ENCODE measurements at regions not wholly inside any gene's neighbourhood (a gene's known extent, or its start where the extent isn't known, plus 50 kb on each side); places are given as distances from the start of the nearest gene placed in this dataset.

GRCh38 chr6:3625980-3626563 lies 125.4 kb downstream of the PXDC1 start:
- H3K4me3 ChIP-seq = no peak overlapping the region
- no peaks in the 10 kb centered on the region for H3K36me3 ChIP-seq
- H3K27me3 ChIP-seq = no peaks in the 10 kb centered on the region
- no peak for DNase-seq
- H3K9me3 ChIP-seq = no peaks in the 10 kb centered on the region

- Histone ChIP-seq H3K27me3 (no peaks in the 10 kb centered on the region), H3K9me3 (no peaks in the 10 kb centered on the region), H3K4me3 (no peak overlapping the region), H3K36me3 (no peaks in the 10 kb centered on the region)
- no peak for DNase-seq
These were observed 126.1 kb downstream of the PXDC1 start for GRCh38 chr6:3625149-3625979.

- no peaks in the 10 kb centered on the region for H3K27me3 ChIP-seq
- no peaks in the 10 kb centered on the region for H3K9me3 ChIP-seq
- H3K4me3 ChIP-seq = no peak overlapping the region
- no peak for DNase-seq
- H3K36me3 ChIP-seq = no peaks in the 10 kb centered on the region
These were observed 127.0 kb downstream of the PXDC1 start for GRCh38 chr6:3624250-3625136.

GRCh38 chr6:3623451-3624249 lies 127.9 kb downstream of the PXDC1 start:
- Histone ChIP-seq H3K4me3 (no peak overlapping the region), H3K27me3 (no peaks in the 10 kb centered on the region), H3K9me3 (no peaks in the 10 kb centered on the region), H3K36me3 (no peaks in the 10 kb centered on the region)
- DNase-seq = no peak

GRCh38 chr6:3621411-3621810 lies 130.1 kb downstream of the PXDC1 start:
- no peak for DNase-seq
- H3K9me3 ChIP-seq = no peaks in the 10 kb centered on the region
- H3K36me3 ChIP-seq = no peaks in the 10 kb centered on the region
- no peak overlapping the region for H3K4me3 ChIP-seq
- no peaks in the 10 kb centered on the region for H3K27me3 ChIP-seq

DNA sequence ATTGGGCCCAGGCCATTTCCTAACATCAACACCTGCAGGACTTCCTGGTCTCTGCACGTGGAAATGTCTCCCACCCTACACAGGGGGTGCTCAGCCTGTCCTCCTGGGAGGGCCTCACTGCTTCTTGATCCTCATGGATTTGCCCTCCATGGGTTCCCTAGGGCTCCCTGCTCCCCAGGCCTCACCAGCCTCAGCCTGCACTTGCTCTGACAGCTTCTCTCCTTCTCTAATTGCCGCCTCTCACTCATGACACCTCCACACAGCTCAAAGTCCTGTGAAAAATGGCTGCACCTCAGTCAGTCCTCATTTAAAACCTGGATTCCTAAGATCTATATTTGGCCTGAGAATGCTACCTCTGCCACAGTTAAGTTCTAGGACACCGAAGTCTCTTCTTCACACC lies 130.6 kb downstream of the PXDC1 start:
- no peaks in the 10 kb centered on the region for H3K27me3 ChIP-seq
- H3K36me3 ChIP-seq = no peaks in the 10 kb centered on the region
- H3K4me3 ChIP-seq = no peak overlapping the region
- H3K9me3 ChIP-seq = no peaks in the 10 kb centered on the region
- DNase-seq = no peak

- Histone ChIP-seq H3K27me3 (no peaks in the 10 kb centered on the region), H3K9me3 (no peaks in the 10 kb centered on the region), H3K36me3 (no peaks in the 10 kb centered on the region), H3K4me3 (no peak overlapping the region)
- no peak for DNase-seq
These were observed 131.1 kb downstream of the PXDC1 start for GRCh38 chr6:3620389-3620788.

- no peaks in the 10 kb centered on the region for H3K9me3 ChIP-seq
- no peak overlapping the region for H3K4me3 ChIP-seq
- no peaks in the 10 kb centered on the region for H3K36me3 ChIP-seq
- no peak for DNase-seq
- H3K27me3 ChIP-seq = no peaks in the 10 kb centered on the region
These were observed 131.7 kb downstream of the PXDC1 start for GRCh38 chr6:3619800-3620199.

DNA sequence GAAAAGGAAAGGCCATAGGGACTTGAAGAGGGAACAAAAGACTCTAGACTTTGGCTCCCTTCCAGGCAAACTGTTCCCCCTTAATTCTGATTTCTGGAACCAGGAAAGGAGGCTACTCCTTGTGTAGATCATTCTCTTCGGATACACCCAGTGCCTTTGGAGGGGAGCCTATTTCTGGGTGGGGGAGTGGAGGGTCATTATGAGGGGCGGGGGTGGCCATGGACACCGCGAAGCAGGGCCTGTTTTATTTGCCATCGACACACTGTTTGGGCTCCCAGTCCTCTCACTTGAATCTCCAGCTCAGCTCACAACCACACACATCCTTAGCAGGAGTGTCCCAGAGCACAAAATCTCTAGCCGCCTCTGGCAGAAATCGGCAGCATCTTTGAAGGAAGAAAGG lies 132.3 kb downstream of the PXDC1 start:
- H3K27me3 ChIP-seq = no peaks in the 10 kb centered on the region
- no peak overlapping the region for H3K4me3 ChIP-seq
- DNase-seq = no peak
- no peaks in the 10 kb centered on the region for H3K9me3 ChIP-seq
- no peaks in the 10 kb centered on the region for H3K36me3 ChIP-seq

DNA sequence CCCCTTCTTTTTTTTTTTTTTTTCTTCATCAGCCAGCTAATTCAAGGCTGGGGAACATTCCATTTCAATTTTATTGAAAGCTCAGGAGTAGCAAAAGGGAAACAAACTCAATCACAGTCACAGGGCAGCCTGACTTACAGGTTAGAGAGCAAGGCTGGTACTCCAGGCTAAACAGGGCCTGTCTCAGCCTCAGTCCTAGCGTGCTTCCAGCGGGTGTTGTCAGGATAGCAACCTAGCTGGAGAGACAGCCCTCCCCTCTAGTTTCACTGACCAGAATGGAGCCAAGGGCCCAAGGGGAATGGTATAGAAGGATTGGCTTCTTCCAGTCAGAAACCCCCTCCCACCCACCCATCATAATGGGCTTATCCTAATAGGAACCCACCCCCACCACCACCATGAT lies 132.9 kb downstream of the PXDC1 start:
- H3K36me3 ChIP-seq = no peaks in the 10 kb centered on the region
- no peaks in the 10 kb centered on the region for H3K9me3 ChIP-seq
- H3K27me3 ChIP-seq = no peaks in the 10 kb centered on the region
- DNase-seq = no peak
- H3K4me3 ChIP-seq = no peak overlapping the region

DNA sequence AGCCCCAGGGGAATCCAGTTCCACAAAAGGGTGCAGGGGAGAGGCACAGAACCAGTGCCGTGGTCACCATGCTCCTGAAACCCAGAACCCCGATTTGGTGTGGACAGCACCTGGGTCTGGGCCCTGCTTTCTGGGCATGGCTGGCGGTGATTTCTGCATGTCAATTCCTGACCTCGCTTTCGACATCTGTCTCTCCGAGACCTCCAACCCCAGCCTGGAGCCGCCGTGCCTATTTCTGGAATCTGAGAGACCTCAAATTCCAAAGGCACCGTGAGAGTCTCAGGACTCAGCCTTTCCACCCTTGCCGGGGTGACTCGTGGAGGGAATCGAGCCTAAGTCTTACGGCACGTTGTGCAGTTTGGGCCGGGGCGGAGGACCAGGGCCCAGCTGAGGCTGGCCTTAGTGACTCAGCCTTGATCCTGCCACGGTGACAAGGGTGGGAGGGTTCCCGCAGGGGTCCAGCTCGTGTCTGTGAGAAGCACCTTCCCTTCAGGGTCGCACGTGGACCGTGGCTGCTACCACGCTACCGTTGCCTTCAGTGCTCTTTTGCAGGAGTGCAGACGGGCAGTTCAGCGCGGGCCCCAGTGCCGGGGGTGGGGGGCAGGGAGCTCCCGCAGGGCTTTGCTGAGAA lies 133.7 kb downstream of the PXDC1 start:
- Histone ChIP-seq H3K27me3 (no peaks in the 10 kb centered on the region), H3K36me3 (no peaks in the 10 kb centered on the region), H3K9me3 (no peaks in the 10 kb centered on the region), H3K4me3 (no peak overlapping the region)
- no peak for DNase-seq

GRCh38 chr6:3617192-3617631 lies 134.3 kb downstream of the PXDC1 start:
- H3K36me3 ChIP-seq = no peaks in the 10 kb centered on the region
- H3K9me3 ChIP-seq = no peaks in the 10 kb centered on the region
- no peaks in the 10 kb centered on the region for H3K27me3 ChIP-seq
- no peak overlapping the region for H3K4me3 ChIP-seq
- no peak for DNase-seq

DNA sequence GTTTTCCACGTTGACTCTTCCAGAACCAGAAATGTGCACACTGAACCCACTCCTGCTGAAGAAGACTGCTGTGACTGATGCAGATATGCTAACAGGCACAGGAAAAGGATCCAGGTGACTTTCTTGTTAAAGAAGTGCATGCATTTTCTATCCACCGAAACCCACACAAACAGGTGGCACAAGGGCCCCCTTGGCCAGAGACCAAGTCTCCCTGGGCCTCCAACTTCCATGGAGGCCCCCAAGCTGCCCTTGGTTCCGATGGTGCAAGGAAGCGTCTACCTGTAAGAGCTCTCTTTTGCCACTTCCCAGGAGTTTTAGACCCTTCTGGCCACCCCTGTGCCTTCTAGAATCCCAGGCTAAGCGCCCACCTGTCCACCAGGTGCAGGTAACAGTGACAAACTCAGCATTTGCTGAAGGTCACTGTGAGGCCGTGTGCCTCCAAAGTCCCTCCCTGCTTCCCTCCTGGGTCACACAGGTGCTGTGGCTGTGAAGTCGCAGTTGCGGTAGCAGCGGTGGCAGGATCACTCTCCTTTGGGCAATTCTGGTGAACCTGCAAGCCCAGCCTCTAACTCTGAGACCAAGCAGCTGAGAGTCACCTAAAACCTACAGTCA lies 134.8 kb downstream of the PXDC1 start:
- DNase-seq = no peak
- no peak overlapping the region for H3K4me3 ChIP-seq
- no peaks in the 10 kb centered on the region for H3K27me3 ChIP-seq
- no peaks in the 10 kb centered on the region for H3K9me3 ChIP-seq
- no peaks in the 10 kb centered on the region for H3K36me3 ChIP-seq

DNA sequence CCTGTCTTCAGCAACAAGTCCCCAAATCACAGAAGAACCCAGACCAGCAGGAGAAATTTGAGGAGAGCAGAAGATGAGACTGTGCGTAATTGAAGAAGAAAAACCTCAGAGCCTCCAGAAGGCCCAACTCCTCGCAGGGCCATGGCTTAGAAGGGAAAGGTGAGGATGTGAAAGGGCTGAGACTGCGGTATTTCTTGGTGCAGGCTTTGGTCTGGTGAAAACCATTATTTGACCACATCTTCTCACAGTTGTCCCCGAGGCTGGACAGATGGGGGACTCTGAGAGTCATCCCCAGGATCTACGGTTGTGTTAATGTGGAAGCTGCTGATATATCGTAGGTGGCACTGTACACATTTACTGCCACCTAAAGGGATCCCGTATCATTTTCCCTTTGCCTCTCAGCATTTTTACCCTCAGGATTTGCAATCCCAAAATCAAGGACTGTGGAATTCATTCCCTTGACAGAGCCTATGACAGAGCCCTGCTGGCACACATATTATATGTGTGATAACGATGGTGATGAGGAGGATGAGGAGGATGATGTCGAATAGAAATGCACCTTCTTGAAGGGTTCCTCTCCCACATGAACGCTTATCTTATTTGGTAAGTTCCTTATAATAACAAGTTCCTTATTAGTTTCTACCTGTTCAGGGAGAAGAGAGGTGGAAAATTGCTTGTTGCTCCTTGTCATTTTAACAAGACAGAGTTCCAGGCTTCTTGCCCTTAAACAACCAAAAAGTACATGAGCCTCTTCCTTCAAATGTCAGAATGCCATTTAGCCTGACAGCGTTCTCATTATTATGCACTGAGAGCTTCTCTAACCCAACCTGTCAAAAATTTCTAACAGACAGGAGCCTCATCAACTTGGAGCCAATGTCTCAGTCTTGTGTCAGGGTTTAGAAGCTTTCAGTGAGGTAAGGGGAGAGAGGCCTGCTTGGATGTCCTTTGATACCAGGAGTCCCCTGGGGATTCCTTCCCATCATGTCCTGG lies 135.8 kb downstream of the PXDC1 start:
- Histone ChIP-seq H3K4me3 (no peak overlapping the region), H3K27me3 (no peaks in the 10 kb centered on the region), H3K9me3 (no peaks in the 10 kb centered on the region), H3K36me3 (no peaks in the 10 kb centered on the region)
- DNase-seq = no peak

DNA sequence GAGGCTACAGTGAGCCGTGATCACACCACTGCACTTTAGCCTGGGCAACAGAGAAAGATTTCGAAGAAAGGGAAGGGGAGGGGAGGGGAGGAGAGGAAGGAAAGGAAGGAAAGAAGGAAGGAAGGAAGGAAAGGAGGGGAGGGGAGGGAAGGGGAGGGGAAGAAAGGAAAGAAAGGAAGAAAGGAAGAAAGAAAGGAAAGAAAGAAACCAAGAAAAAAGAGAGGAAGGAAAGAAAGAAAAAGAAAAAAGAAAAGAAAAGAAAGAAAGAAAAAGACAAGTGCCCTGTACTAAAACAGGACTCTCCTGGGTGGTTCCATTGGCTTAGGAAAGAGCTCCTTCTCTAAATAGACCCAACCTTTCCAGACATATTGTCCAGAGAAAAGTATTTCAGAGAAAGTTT lies 136.6 kb downstream of the PXDC1 start:
- DNase-seq = no peak
- Histone ChIP-seq H3K9me3 (no peaks in the 10 kb centered on the region), H3K4me3 (no peak overlapping the region), H3K27me3 (no peaks in the 10 kb centered on the region), H3K36me3 (no peaks in the 10 kb centered on the region)
